ENCODE measurements at regions not wholly inside any gene's neighbourhood (a gene's known extent, or its start where the extent isn't known, plus 50 kb on each side); places are given as distances from the start of the nearest gene placed in this dataset.

DNA sequence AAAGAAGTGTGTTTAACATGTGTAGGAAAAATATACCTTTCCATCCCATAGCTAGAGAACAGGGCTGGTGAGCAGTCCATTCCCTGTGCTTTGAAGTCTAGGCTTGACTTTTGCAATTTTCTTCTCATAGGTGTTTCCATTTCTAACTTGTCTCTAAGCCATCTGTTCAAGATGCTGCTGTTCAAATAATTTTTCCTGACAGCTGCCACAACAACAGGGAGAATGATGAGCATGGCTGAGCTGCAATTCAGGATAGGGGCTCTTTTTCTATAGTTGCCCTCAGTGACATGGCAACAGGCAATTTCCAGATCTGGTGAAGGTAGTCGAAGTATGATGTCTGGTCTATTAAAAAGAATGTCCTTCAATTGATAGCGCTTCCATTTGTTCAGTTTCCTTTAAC is 103.0 kb upstream of the HS3ST5 start:
- no peak for TF ChIP-seq POLR2A (IDR thresholded peaks at IDR 0.05; ENCODE audit: low read length)
- TF ChIP-seq GATA1 (IDR thresholded peaks at IDR 0.05; ENCODE audit: low read depth, low read length) = no peak
